ENCODE measurements at regions not wholly inside any gene's neighbourhood (a gene's known extent, or its start where the extent isn't known, plus 50 kb on each side); places are given as distances from the start of the nearest gene placed in this dataset.

DNA sequence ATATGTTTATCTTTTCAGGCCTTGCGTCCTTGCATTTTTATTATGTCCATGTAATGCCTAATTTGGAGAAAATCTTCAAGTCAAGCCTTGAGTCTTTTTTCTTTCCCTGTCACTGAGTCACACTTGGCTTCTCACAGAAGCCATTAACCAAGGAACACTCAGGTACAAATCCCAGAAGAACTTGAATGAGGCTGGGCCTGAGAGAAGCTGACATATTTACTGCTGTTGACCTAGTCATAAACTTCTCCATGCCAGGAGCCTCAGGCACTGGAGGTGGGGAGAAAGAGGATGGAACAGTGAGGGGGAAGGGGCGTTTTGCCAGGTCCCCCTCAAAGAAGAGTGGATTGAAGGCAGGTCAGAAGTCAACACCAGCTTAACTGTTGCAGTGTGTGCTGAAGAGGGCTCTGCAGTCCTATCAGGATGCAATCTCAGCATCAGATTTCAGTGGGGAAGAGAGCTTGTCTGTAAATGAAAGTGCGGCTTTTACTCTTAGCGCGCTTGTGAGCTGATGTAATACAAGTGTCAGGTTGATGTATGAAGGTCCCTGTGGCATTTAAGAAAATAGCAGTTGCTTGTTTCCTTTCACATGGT, 526.0 kb downstream of the ETS1 start:
- peak; percentile 98 for ATAC-seq
- no peak for TF ChIP-seq TOX (CRISPR knock-in tag; IDR thresholded peaks at IDR 0.05; ENCODE audit: borderline replicate concordance)

DNA sequence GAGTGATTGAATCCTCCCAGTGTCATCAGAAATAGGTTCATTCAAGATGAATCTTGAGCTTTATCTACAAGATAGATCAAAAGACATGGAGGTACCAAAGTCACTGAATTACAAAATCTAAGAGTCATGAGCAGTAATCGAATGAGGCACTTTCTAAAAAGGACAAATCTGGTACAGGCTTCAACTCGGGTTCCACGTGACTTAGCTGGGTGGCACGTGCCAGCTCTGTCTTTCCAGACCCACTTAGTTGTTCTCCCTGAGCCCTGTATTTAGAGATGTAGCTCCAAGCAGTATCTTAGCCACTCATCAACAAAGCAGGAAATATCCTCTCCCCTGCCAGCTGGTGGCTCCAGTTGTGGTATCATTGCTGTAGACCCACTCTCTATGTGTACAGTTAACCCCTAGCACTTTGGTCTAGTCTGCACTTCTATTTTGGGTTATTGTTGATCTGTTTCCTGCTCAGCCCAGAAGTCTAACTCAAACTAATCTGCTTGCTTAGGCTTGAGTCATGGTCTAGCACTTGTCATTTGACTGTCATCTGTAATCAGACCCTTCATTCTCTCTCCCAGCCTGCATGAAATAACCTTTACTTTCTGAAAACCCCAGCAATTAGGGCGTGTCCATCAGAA, 528.7 kb downstream of the ETS1 start:
- ATAC-seq = no peak
- TF ChIP-seq GLIS3 (CRISPR knock-in tag; IDR thresholded peaks at IDR 0.05) (no peak), TOX (CRISPR knock-in tag; IDR thresholded peaks at IDR 0.05; ENCODE audit: borderline replicate concordance) (no peak), OSR1 (CRISPR knock-in tag; IDR thresholded peaks at IDR 0.05) (no peak), ISL1 (CRISPR knock-in tag; IDR thresholded peaks at IDR 0.05) (no peak), CSDC2 (CRISPR knock-in tag; IDR thresholded peaks at IDR 0.05) (no peak), ZNF565 (CRISPR knock-in tag; conservative IDR thresholded peaks at IDR 0.05; ENCODE audit: low read depth) (no peak), ZFP30 (CRISPR knock-in tag; IDR thresholded peaks at IDR 0.05) (no peak), TCF4 (CRISPR knock-in tag; IDR thresholded peaks at IDR 0.05; ENCODE audit: borderline replicate concordance) (no peak), ZC3H10 (CRISPR knock-in tag; IDR thresholded peaks at IDR 0.05) (no peak), ZNF70 (CRISPR knock-in tag; IDR thresholded peaks at IDR 0.05) (no peak), RARB (CRISPR knock-in tag; IDR thresholded peaks at IDR 0.05) (no peak)
- TF ChIP-seq, protein P1, sequence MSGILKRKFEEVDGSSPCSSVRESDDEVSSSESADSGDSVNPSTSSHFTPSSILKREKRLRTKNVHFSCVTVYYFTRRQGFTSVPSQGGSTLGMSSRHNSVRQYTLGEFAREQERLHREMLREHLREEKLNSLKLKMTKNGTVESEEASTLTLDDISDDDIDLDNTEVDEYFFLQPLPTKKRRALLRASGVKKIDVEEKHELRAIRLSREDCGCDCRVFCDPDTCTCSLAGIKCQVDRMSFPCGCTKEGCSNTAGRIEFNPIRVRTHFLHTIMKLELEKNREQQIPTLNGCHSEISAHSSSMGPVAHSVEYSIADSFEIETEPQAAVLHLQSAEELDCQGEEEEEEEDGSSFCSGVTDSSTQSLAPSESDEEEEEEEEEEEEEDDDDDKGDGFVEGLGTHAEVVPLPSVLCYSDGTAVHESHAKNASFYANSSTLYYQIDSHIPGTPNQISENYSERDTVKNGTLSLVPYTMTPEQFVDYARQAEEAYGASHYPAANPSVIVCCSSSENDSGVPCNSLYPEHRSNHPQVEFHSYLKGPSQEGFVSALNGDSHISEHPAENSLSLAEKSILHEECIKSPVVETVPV (CRISPR knock-in tag; IDR thresholded peaks at IDR 0.05) = no peak
- TF ChIP-seq, protein P2, sequence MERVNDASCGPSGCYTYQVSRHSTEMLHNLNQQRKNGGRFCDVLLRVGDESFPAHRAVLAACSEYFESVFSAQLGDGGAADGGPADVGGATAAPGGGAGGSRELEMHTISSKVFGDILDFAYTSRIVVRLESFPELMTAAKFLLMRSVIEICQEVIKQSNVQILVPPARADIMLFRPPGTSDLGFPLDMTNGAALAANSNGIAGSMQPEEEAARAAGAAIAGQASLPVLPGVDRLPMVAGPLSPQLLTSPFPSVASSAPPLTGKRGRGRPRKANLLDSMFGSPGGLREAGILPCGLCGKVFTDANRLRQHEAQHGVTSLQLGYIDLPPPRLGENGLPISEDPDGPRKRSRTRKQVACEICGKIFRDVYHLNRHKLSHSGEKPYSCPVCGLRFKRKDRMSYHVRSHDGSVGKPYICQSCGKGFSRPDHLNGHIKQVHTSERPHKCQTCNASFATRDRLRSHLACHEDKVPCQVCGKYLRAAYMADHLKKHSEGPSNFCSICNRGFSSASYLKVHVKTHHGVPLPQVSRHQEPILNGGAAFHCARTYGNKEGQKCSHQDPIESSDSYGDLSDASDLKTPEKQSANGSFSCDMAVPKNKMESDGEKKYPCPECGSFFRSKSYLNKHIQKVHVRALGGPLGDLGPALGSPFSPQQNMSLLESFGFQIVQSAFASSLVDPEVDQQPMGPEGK (CRISPR knock-in tag; IDR thresholded peaks at IDR 0.05; ENCODE audit: borderline replicate concordance) = no peak
- TF ChIP-seq, protein P3, sequence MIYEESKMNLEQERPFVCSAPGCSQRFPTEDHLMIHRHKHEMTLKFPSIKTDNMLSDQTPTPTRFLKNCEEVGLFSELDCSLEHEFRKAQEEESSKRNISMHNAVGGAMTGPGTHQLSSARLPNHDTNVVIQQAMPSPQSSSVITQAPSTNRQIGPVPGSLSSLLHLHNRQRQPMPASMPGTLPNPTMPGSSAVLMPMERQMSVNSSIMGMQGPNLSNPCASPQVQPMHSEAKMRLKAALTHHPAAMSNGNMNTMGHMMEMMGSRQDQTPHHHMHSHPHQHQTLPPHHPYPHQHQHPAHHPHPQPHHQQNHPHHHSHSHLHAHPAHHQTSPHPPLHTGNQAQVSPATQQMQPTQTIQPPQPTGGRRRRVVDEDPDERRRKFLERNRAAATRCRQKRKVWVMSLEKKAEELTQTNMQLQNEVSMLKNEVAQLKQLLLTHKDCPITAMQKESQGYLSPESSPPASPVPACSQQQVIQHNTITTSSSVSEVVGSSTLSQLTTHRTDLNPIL (CRISPR knock-in tag; IDR thresholded peaks at IDR 0.05; ENCODE audit: low read depth) = no peak

DNA sequence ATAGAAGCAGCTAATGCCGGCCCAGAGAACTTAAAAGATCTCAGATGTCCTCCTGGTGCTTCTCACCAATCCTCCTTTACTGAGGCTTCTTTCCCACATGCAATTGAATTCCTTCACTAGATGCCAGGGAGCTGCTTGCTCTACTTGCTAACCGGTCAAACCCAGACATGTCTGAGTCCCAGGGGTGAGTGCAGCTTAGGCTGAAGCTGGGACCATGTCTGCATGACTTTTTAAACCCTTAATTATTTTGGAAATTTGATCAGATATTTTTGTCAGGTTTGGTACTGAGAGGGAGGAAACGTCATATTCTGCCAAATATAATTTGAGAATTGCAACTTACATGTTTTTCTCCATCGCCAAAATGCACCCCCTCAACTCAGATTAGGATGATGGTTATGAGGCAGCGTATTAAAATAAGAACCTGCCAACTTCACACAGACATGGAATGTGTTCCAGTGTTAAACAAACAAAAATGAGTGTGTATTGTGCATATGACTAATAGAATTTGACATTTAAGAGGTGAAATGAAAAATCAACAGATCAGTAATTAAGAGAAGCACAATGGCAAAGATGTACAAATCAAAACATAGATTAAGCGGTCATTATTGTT, 529.5 kb downstream of the ETS1 start:
- no peak for TF ChIP-seq ARNTL (CRISPR knock-in tag; IDR thresholded peaks at IDR 0.05; ENCODE audit: borderline replicate concordance, low read depth)
- no peak for TF ChIP-seq ESRRG (CRISPR knock-in tag; IDR thresholded peaks at IDR 0.05)
- TF ChIP-seq TOX (CRISPR knock-in tag; IDR thresholded peaks at IDR 0.05; ENCODE audit: borderline replicate concordance) = no peak
- TF ChIP-seq CSDC2 (CRISPR knock-in tag; IDR thresholded peaks at IDR 0.05) = no peak
- TF ChIP-seq GLIS3 (CRISPR knock-in tag; IDR thresholded peaks at IDR 0.05) = no peak
- TF ChIP-seq, protein P2 (CRISPR knock-in tag; IDR thresholded peaks at IDR 0.05; ENCODE audit: borderline replicate concordance) = no peak
- TF ChIP-seq, protein P4, sequence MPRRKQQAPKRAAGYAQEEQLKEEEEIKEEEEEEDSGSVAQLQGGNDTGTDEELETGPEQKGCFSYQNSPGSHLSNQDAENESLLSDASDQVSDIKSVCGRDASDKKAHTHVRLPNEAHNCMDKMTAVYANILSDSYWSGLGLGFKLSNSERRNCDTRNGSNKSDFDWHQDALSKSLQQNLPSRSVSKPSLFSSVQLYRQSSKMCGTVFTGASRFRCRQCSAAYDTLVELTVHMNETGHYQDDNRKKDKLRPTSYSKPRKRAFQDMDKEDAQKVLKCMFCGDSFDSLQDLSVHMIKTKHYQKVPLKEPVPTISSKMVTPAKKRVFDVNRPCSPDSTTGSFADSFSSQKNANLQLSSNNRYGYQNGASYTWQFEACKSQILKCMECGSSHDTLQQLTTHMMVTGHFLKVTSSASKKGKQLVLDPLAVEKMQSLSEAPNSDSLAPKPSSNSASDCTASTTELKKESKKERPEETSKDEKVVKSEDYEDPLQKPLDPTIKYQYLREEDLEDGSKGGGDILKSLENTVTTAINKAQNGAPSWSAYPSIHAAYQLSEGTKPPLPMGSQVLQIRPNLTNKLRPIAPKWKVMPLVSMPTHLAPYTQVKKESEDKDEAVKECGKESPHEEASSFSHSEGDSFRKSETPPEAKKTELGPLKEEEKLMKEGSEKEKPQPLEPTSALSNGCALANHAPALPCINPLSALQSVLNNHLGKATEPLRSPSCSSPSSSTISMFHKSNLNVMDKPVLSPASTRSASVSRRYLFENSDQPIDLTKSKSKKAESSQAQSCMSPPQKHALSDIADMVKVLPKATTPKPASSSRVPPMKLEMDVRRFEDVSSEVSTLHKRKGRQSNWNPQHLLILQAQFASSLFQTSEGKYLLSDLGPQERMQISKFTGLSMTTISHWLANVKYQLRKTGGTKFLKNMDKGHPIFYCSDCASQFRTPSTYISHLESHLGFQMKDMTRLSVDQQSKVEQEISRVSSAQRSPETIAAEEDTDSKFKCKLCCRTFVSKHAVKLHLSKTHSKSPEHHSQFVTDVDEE (CRISPR knock-in tag; IDR thresholded peaks at IDR 0.05) = no peak
- no peak for TF ChIP-seq RARB (CRISPR knock-in tag; IDR thresholded peaks at IDR 0.05)
- no peak for TF ChIP-seq BACH2 (CRISPR knock-in tag; IDR thresholded peaks at IDR 0.05; ENCODE audit: borderline replicate concordance)
- TF ChIP-seq, protein P3 (CRISPR knock-in tag; IDR thresholded peaks at IDR 0.05; ENCODE audit: low read depth) = no peak
- no peak for TF ChIP-seq OSR1 (CRISPR knock-in tag; IDR thresholded peaks at IDR 0.05)
- TF ChIP-seq, protein P5, sequence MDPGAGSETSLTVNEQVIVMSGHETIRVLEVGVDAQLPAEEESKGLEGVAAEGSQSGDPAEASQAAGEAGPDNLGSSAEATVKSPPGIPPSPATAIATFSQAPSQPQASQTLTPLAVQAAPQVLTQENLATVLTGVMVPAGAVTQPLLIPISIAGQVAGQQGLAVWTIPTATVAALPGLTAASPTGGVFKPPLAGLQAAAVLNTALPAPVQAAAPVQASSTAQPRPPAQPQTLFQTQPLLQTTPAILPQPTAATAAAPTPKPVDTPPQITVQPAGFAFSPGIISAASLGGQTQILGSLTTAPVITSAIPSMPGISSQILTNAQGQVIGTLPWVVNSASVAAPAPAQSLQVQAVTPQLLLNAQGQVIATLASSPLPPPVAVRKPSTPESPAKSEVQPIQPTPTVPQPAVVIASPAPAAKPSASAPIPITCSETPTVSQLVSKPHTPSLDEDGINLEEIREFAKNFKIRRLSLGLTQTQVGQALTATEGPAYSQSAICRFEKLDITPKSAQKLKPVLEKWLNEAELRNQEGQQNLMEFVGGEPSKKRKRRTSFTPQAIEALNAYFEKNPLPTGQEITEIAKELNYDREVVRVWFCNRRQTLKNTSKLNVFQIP (CRISPR knock-in tag; IDR thresholded peaks at IDR 0.05; ENCODE audit: borderline replicate concordance, low read depth) = no peak
- no peak for TF ChIP-seq PPARA (CRISPR knock-in tag; IDR thresholded peaks at IDR 0.05; ENCODE audit: borderline replicate concordance)
- no peak for TF ChIP-seq ZFP30 (CRISPR knock-in tag; IDR thresholded peaks at IDR 0.05)
- no peak for ATAC-seq
